ENCODE measurements at regions not wholly inside any gene's neighbourhood (a gene's known extent, or its start where the extent isn't known, plus 50 kb on each side); places are given as distances from the start of the nearest gene placed in this dataset.

GRCh38 chr5:28855626-28856025 lies 1817.2 kb upstream of the CDH9 start:
- H2BK120ac ChIP-seq (ENCODE audit: low read depth, low read length, poor library complexity, severe bottlenecking): no peak overlapping the region
- no peak overlapping the region for H3K56ac ChIP-seq (ENCODE audit: insufficient read length, low read depth, low read length)
- no peaks in the 10 kb centered on the region for H3K79me1 ChIP-seq (ENCODE audit: insufficient read depth, low read depth, low read length, poor library complexity, severe bottlenecking)
- H3K9ac ChIP-seq (ENCODE audit: extremely low read depth, insufficient read length, low read length): no peak overlapping the region
- no peak overlapping the region for H3T11ph ChIP-seq (ENCODE audit: low read length)
- no peaks in the 10 kb centered on the region for H3K4me1 Mint-ChIP-seq
- no peak overlapping the region for H2BK20ac ChIP-seq (ENCODE audit: low read depth, low read length, poor library complexity, severe bottlenecking)
- no peak overlapping the region for H3K14ac ChIP-seq (ENCODE audit: insufficient read depth, low read length)
- no peak overlapping the region for H2BK5ac ChIP-seq (ENCODE audit: insufficient read length, low read length)
- DNase-seq: no peak
- no peak overlapping the region for H3K4ac ChIP-seq (ENCODE audit: low read depth, low read length)
- H4K5ac ChIP-seq (ENCODE audit: insufficient read length, low read depth, low read length): no peak overlapping the region
- H3K4me1 ChIP-seq (ENCODE audit: insufficient read depth, low read length): no peaks in the 10 kb centered on the region
- H3K27ac Mint-ChIP-seq: no peak overlapping the region
- H2BK12ac ChIP-seq (ENCODE audit: insufficient read length, low read depth, low read length): no peak overlapping the region
- no CpG with 5 or more reads among the region's 1 CpG for WGBS (ENCODE audit: extremely low coverage, insufficient read length, low lambda C conversion rate)
- no peaks in the 10 kb centered on the region; a peak in 1 of 7 replicates for H3K36me3 Mint-ChIP-seq (ENCODE audit: insufficient read depth in 1 of 3, low read depth in 3 of 3)
- H2AK5ac ChIP-seq (ENCODE audit: insufficient read length, low read length): no peak overlapping the region
- no peak overlapping the region for H3K4me2 ChIP-seq (ENCODE audit: insufficient read depth, insufficient read length, low read length)
- no peaks in the 10 kb centered on the region for H4K20me1 ChIP-seq (ENCODE audit: control insufficient read depth, insufficient read depth, insufficient read length)
- no peak overlapping the region for H3K23ac ChIP-seq (ENCODE audit: insufficient read length, low read depth, low read length)
- no peak overlapping the region for H3K18ac ChIP-seq (ENCODE audit: insufficient read length, low read depth, low read length)
- no peak overlapping the region for H4K8ac ChIP-seq (replicated peaks; ENCODE audit: insufficient read length, low read depth, low read length)
- TF ChIP-seq CTCF (conservative IDR thresholded peaks at IDR 0.05): no peak
- no peak overlapping the region for H2BK15ac ChIP-seq (ENCODE audit: low read depth, low read length)
- no peaks in the 10 kb centered on the region for H3K9me3 Mint-ChIP-seq
- no peak overlapping the region for H3K27ac ChIP-seq (ENCODE audit: insufficient read length, low read depth, low read length)
- no peaks in the 10 kb centered on the region for H3K27me3 Mint-ChIP-seq (ENCODE audit: low read depth)
- H2AFZ ChIP-seq (ENCODE audit: low read length): no peak overlapping the region
- no peaks in the 10 kb centered on the region for H3K23me2 ChIP-seq (ENCODE audit: insufficient read length, low read depth, low read length, poor library complexity, severe bottlenecking)
- H3K27me3 ChIP-seq (ENCODE audit: insufficient read depth, low read length): no peaks in the 10 kb centered on the region
- no peaks in the 10 kb centered on the region for H3K79me2 ChIP-seq (ENCODE audit: insufficient read depth, low read length)
- no peak overlapping the region for H3K4me3 Mint-ChIP-seq
- no peak overlapping the region for H4K91ac ChIP-seq (ENCODE audit: insufficient read length, low read depth, low read length)
- H3K9me3 ChIP-seq (ENCODE audit: control insufficient read depth, low read depth, low read length): no peaks in the 10 kb centered on the region

Measured in H9 (cell line).